Neuron (in vitro differentiated cells): ENCODE measurements at regions not wholly inside any gene's neighbourhood (a gene's known extent, or its start where the extent isn't known, plus 50 kb on each side); places are given as distances from the start of the nearest gene placed in this dataset.

Experiments
- H2AFZ ChIP-seq: one replicate; pipeline ENCODE4 v1.6.1; 2013; ENCODE audit warnings: low read depth, mild to moderate bottlenecking, inconsistent platforms, low read length, moderate library complexity
- H3K27me3 ChIP-seq: one replicate; pipeline ENCODE4 v1.6.1; 2013; ENCODE audit warnings: low read length; ENCODE audit not compliant: insufficient read depth
- H3K36me3 ChIP-seq: one replicate; pipeline ENCODE4 v1.6.1; 2013; ENCODE audit warnings: low read length; ENCODE audit not compliant: insufficient read depth
- H3K4me1 ChIP-seq: one replicate; pipeline ENCODE4 v1.6.1; 2013; ENCODE audit warnings: low read length; ENCODE audit not compliant: insufficient read depth
- H3K4me3 ChIP-seq: 2 replicates; pipeline ENCODE4 v1.5.1; 2013; ENCODE audit warnings: mild to moderate bottlenecking, low read length, moderate library complexity
- H3K9me3 ChIP-seq: one replicate; pipeline ENCODE4 v1.6.1; 2013; ENCODE audit warnings: low read length

DNA sequence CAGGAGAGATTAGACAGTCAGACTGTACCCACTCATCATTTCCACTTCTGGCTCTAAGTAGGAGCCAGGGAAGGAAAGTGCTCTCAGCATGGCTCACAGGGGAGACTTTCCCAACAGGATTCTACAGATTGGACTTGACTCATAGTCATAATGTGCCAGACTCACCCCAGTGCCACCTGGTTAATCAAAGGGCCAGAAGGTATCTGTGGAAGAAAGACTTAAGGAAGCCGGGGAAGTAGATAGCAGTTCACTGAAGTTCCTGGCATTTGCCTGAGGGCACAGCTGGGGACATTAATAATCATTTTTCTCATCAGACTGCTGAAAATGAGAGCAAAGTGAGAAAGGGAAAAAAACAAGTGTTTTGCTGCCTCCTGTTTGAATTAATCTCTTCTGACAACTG is 717.5 kb downstream of the TUSC7 start:
- H3K27me3 ChIP-seq, result no peaks in the 10 kb centered on the region
- no peaks in the 10 kb centered on the region for H3K36me3 ChIP-seq
- no peak overlapping the region for H3K4me3 ChIP-seq
- H2AFZ ChIP-seq, result no peak overlapping the region
- no peaks in the 10 kb centered on the region for H3K9me3 ChIP-seq
- H3K4me1 ChIP-seq, result peaks cover 4% of the 10 kb centered on the region

DNA sequence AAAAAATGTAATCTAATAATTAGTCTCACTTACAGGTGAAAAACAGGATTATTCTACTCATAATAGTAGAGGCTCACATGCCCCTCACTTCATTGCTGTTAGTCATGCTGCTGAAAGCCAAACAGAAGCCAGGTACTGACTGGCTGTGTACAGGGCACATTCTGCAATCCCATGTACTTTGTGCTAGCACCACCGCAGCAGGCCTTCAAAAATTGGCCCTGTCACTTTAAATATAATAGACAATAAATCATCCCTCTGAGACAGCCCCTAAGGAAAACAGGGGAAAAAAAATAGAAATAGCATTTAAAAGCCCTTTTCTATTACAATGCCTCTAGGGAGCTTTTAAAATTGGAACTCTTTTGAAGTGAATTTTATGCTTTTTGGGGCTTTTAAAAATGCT is 723.8 kb downstream of the TUSC7 start:
- Histone ChIP-seq H3K9me3 (no peaks in the 10 kb centered on the region), H3K36me3 (no peaks in the 10 kb centered on the region), H2AFZ (no peak overlapping the region), H3K27me3 (no peaks in the 10 kb centered on the region), H3K4me1 (peaks cover 3% of the 10 kb centered on the region), H3K4me3 (no peak overlapping the region)

DNA sequence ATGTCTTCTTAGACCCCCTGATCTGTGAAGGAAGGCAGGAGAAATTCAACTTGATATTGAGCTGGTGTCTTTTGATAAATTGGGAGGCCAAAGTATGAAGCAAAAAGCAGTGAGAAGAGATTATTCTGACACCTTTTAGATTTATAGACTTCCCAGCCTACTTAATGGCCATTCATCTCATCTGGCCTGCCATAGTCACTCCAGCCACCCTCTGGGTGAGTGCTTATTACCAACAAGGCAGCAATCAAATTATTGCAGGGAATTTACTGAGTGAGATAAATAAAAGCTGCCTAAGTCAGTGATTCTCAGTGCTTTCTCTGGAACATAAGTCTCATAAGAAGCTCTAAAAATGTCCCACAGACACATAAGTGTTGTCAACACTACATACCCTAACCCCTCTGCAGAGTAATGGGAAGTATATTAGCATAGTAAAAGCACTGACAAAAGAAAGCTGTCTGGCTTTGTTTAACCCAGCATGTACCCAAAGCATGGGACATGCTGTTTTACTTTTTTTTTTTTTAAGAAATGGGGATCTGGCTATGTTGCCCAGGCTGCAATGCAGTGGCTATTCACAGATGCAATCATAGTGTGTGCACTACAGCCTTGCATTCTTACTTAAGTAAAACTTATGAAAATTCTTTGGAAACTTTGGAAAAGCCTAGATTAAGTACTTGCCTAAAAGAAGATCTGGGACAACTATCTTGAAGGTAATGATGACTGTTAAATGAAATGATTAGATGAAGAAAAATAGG is 725.3 kb downstream of the TUSC7 start:
- no peak overlapping the region for H3K4me3 ChIP-seq
- no peaks in the 10 kb centered on the region for H3K36me3 ChIP-seq
- no peak overlapping the region for H2AFZ ChIP-seq
- H3K27me3 ChIP-seq, result no peaks in the 10 kb centered on the region
- H3K4me1 ChIP-seq, result peaks cover 3% of the 10 kb centered on the region
- no peaks in the 10 kb centered on the region for H3K9me3 ChIP-seq

DNA sequence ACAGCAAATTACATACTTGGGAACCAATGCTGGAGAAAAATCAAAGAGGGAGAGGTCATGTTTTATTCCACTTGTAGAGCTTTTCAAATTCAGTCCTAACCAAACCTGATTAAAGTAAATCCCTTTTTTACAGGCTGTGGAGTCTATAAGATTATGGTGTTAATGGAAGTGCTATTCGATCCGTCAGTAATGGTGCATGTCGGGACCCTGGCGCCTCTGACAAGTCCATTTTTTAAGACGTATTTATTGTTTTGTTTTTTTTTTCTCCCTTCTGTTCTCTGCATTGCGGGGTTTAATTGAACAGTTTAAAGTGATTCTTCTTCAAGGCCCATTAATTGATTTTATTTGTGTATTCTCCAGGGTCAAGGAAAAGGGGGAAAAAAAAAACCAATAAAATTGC is 725.9 kb downstream of the TUSC7 start:
- H3K36me3 ChIP-seq, result no peaks in the 10 kb centered on the region
- H2AFZ ChIP-seq, result no peak overlapping the region
- no peaks in the 10 kb centered on the region for H3K27me3 ChIP-seq
- H3K4me3 ChIP-seq, result no peak overlapping the region
- H3K9me3 ChIP-seq, result no peaks in the 10 kb centered on the region
- peaks cover 3% of the 10 kb centered on the region for H3K4me1 ChIP-seq

DNA sequence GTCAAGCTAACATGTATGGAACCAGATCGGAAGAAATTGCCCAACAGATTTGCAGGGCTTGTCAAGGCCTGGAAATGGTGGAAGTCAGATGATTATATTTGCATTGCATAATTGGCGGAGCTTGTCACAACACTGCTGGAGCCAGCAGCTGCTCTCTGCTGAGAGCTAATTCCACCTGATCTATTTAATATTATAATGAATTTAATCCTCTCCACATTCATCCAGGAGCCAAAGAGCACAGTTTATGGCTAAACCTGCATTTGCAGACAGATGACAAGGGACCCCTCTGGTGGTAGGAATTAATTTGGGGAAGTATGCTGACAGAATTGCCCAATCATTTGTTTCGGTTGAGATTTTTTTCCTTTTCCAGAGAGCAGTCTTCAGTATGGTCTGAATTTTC is 730.2 kb downstream of the TUSC7 start:
- no peaks in the 10 kb centered on the region for H3K36me3 ChIP-seq
- no peaks in the 10 kb centered on the region for H3K27me3 ChIP-seq
- no peak overlapping the region for H2AFZ ChIP-seq
- H3K4me1 ChIP-seq, result peaks cover 3% of the 10 kb centered on the region
- no peak overlapping the region for H3K4me3 ChIP-seq
- H3K9me3 ChIP-seq, result no peaks in the 10 kb centered on the region

DNA sequence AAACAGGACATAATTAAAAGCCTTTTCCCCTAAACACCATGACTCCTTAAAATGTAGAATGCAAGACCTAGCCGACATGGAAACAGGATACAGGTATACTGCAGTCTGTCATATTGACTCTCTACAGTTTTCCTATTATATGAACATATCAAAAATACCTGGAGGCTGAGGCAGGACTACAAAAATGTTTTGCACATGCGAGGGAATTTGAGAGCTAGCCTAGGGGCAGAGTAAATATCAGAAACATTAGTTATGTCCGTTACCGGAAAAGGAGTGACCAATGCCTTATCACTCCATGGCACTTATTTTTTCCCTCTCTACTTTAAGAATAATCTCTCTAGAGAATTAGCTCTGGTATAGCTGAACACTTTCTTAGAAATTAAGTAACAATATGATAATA is 732.3 kb downstream of the TUSC7 start:
- Histone ChIP-seq H2AFZ (no peak overlapping the region), H3K27me3 (no peaks in the 10 kb centered on the region), H3K4me1 (peaks cover under 1% of the 10 kb centered on the region), H3K36me3 (no peaks in the 10 kb centered on the region), H3K9me3 (no peaks in the 10 kb centered on the region), H3K4me3 (no peak overlapping the region)

DNA sequence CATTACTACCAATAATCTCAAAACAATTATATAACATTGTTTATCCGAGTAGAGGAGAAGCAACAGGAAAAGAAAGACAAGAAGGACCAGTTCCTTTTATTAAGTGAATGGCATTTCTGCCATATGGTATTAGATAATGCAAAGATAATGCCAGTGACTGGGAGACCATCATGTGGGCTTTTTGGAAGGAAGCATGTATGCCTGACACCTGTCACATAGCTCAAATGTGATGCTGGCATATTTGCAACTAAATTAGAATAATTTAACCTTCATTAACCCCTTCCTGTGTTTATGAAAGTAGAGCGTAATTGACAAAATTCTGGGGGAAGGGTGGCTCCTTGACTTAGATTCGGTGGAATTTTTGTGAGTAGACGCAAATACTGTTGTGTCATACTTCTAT is 733.0 kb downstream of the TUSC7 start:
- Histone ChIP-seq H3K27me3 (no peaks in the 10 kb centered on the region), H2AFZ (no peak overlapping the region), H3K4me3 (no peak overlapping the region), H3K4me1 (no peaks in the 10 kb centered on the region), H3K36me3 (no peaks in the 10 kb centered on the region), H3K9me3 (no peaks in the 10 kb centered on the region)

DNA sequence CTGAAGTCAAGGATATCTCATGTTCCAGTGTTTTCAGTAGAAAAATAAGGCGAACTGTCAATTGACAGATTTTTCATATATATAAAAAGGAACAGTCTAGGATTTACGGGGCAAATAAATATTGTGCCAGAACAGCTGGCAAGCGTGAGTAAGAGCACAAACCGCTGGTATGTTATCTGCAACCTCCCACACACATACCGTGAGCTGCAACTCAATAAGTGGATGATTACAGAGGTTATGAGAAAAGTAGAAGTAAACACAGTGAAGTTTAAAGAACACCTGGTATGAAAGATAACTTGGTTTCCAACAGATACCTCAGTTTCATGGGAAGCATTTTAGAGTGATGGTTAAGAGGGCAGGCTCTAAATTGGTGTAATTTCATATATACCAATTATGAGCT is 733.4 kb downstream of the TUSC7 start:
- Histone ChIP-seq H3K4me3 (no peak overlapping the region), H3K27me3 (no peaks in the 10 kb centered on the region)

DNA sequence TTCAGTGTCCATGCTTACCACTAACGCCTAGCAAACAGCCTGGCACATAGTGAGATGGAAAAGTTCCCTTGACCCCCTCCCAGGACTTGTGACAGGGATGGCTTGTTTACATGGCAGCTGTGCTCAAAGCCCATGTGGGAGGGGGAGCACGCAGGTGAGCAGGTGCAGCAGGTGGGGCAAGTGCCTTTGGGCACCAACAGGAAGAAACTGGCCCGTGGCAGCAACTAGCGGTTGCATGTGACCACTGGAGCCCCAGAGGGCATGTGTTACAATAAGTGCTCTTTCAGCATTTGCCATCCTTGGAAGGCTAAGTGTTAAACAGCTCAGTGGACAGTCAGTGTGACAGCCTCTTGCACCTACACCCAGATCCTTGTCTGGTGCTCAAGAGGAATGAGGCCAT is 734.6 kb downstream of the TUSC7 start:
- H3K4me3 ChIP-seq, result no peak overlapping the region
- H3K27me3 ChIP-seq, result no peaks in the 10 kb centered on the region
- no peaks in the 10 kb centered on the region for H3K9me3 ChIP-seq
- H3K4me1 ChIP-seq, result no peaks in the 10 kb centered on the region
- no peak overlapping the region for H2AFZ ChIP-seq
- H3K36me3 ChIP-seq, result no peaks in the 10 kb centered on the region

More for the DNA sequence above, 733.4 kb downstream of the TUSC7 start:
- Histone ChIP-seq H3K36me3 (no peaks in the 10 kb centered on the region), H2AFZ (no peak overlapping the region), H3K9me3 (no peaks in the 10 kb centered on the region), H3K4me1 (no peaks in the 10 kb centered on the region)

DNA sequence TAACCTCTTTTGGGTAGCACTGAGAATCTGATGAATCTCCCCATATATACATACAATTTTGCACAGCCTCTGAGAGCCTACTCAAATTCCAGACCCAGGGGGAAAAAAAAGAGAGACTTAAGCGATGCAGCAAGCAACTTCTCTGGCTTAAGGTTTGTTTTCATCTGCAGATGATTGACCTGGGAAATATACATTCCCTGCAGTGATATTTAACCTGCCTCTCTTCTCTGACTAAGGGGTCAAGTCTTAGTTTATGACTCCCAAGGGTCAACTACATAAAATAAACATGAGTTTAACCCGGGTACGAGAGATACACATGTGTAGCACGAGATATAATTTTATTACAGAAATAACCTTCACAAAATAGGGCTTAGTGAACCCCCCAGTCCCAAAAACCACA is 737.8 kb downstream of the TUSC7 start:
- H2AFZ ChIP-seq, result no peak overlapping the region
- no peaks in the 10 kb centered on the region for H3K36me3 ChIP-seq
- no peak overlapping the region for H3K4me3 ChIP-seq
- no peaks in the 10 kb centered on the region for H3K27me3 ChIP-seq
- no peaks in the 10 kb centered on the region for H3K4me1 ChIP-seq
- no peaks in the 10 kb centered on the region for H3K9me3 ChIP-seq

DNA sequence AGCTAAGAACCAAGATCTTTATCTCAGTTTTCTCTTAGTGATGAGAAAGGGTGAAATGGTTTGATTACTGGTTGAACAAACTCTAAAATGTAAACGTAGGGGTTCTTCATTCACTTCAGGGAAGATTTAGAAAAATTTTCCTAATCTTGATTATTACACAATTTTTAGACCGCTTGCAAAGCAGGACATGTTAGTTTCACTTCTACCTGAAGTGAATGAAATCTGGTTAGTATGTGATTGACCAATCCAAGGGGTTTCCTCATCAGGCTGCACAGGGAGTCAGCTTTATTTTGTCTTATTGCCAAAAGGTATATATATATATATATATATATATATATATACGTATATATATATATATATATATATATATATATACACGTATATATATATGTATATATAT is 740.4 kb downstream of the TUSC7 start:
- Histone ChIP-seq H3K36me3 (no peaks in the 10 kb centered on the region), H2AFZ (no peak overlapping the region), H3K4me1 (no peaks in the 10 kb centered on the region), H3K4me3 (no peak overlapping the region), H3K9me3 (no peaks in the 10 kb centered on the region), H3K27me3 (no peaks in the 10 kb centered on the region)

DNA sequence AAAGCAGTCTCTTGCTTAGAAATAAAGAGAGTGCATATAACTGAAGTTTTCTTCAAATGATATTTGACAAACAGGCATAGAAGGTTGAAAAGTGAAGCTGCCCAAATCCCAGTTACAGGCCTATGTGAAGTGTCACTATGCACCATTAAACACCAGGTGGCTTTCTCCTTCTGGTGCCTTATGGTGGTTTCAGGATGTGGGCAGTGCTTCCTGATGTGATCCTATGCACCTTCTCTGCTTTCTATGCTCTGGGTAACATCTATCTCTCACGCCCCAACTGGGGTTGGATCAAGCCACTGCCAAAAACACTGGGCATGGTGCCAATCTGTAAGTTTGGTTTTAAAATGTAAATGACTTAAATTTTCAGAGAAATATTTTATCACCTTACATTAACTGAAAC is 744.7 kb downstream of the TUSC7 start:
- Histone ChIP-seq H3K27me3 (no peaks in the 10 kb centered on the region), H3K9me3 (no peaks in the 10 kb centered on the region), H3K4me1 (no peaks in the 10 kb centered on the region), H3K4me3 (no peak overlapping the region), H2AFZ (no peak overlapping the region), H3K36me3 (no peaks in the 10 kb centered on the region)

DNA sequence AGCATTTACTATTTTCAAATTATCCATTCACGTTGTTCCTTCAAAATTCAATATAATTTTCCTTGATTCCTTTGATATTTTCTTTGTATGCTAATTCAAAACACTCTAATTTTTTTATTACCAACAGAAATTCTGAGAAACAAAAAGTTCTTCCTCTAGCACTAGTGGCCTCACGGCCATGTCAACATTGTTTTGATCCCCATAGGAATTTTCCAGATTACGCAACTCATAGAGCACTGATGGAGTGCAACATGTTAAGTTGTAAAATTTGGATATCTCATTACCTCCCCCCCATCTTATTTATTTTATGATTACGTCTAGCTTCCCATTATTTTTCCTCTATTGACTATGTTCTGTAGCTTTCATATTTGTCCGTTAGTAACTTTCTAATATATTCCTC is 745.3 kb downstream of the TUSC7 start:
- Histone ChIP-seq H2AFZ (no peak overlapping the region), H3K27me3 (no peaks in the 10 kb centered on the region), H3K4me3 (no peak overlapping the region), H3K9me3 (no peaks in the 10 kb centered on the region), H3K36me3 (no peaks in the 10 kb centered on the region), H3K4me1 (no peaks in the 10 kb centered on the region)

DNA sequence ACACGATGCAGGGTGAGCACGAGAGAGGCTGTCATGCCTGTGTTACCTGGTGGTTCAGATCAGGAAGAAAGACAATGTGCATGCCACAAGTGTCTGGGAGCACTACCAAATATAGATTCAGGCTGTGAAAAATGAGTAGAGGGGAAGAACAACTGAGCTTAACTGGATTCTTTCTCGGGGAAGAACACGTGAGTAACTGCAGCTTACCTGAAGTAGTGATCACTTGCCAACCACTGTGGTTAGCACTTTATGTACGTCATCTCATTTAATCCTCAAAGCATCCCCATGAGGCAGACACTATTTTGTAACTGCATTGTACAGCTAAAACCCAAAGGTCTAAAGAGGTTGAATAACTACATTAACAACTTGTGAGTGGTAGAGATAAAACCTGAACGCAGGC is 746.2 kb downstream of the TUSC7 start:
- H3K4me1 ChIP-seq, result no peaks in the 10 kb centered on the region
- H3K4me3 ChIP-seq, result no peak overlapping the region
- no peak overlapping the region for H2AFZ ChIP-seq
- H3K36me3 ChIP-seq, result no peaks in the 10 kb centered on the region
- no peaks in the 10 kb centered on the region for H3K9me3 ChIP-seq
- no peaks in the 10 kb centered on the region for H3K27me3 ChIP-seq
